ENCODE measurements at regions not wholly inside any gene's neighbourhood (a gene's known extent, or its start where the extent isn't known, plus 50 kb on each side); places are given as distances from the start of the nearest gene placed in this dataset.

DNA sequence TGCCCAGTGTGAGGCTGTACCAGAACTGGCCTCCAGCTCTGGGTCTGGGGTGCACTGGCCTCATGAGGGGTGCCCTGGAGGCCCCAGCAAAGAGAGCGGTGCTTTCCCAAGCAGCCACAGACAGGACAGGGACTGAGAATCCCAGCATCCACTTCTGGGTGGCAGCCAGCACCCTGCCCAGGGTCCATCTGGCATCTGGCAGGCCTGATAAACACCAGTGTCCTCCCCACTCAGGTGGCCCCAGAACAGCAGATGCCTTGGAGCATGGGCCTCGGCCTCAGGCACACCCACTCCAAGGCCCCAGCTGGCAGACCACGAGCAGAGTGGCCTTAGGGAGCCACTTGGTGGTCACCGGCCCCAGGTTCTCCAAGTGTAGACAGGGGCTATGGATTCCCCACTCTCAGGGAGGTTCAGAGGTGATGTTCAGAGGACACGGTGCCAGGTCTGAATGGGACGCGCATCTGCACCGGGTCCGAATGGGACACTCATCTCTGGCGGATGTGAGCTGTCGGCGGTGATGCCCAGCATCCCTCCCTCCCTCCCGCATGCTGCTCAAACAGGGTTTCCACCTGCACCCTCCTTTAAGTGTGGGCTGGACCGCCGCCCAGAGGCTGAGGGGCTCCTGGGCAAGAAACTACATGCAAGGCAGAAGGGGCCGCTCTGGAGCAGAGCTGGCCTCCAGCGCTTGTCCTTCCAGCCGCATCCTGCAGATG is 82.2 kb upstream of the GPC1 start:
- Histone ChIP-seq H3K79me1 (ENCODE audit: low read depth in 1 of 2, low read length in 2 of 2) (no peaks in the 10 kb centered on the region), H4K91ac (ENCODE audit: insufficient read depth, low read depth, low read length) (no peak overlapping the region), H3K4me2 (ENCODE audit: low read depth, low read length) (no peak overlapping the region), H3K27ac (ENCODE audit: insufficient read depth, low read length) (no peak overlapping the region), H2BK20ac (ENCODE audit: low read depth, low read length) (no peak overlapping the region), H3K56ac (ENCODE audit: extremely low read depth, insufficient read depth, low read length) (no peak overlapping the region), H3K27me3 (ENCODE audit: control insufficient read depth, insufficient read depth, low read length) (peaks cover 32% of the 10 kb centered on the region), H2AK9ac (replicated peaks; ENCODE audit: low read depth, low read length, poor library complexity) (no peak overlapping the region), H3K14ac (replicated peaks; ENCODE audit: low read depth, low read length) (no peak overlapping the region), H4K8ac (ENCODE audit: low read depth in 2 of 2, low read length in 2 of 2) (no peak overlapping the region), H2BK15ac (ENCODE audit: low read depth, low read length) (no peak overlapping the region), H2BK120ac (ENCODE audit: low read depth, low read length) (no peak overlapping the region), H3K18ac (ENCODE audit: low read depth, low read length) (no peak overlapping the region), H3K36me3 (ENCODE audit: control insufficient read depth, insufficient read depth, low read length) (no peaks in the 10 kb centered on the region), H3K4ac (ENCODE audit: low read depth, low read length) (no peak overlapping the region), H3K23ac (ENCODE audit: low read depth, low read length) (no peak overlapping the region), H3K4me1 (ENCODE audit: control insufficient read depth, insufficient read depth, low read length) (peaks cover 3% of the 10 kb centered on the region; the same call in 1 of the 2 replicates), H4K5ac (ENCODE audit: low read depth, low read length) (no peak overlapping the region), H4K20me1 (ENCODE audit: insufficient read depth, low read length) (no peaks in the 10 kb centered on the region), H3K9me1 (ENCODE audit: insufficient read depth, low read length) (no peaks in the 10 kb centered on the region), H2AK5ac (ENCODE audit: low read depth, low read length) (no peak overlapping the region), H2BK5ac (ENCODE audit: low read depth, low read length, poor library complexity, severe bottlenecking) (no peak overlapping the region), H3K9me3 (ENCODE audit: control insufficient read depth, insufficient read depth, low read length) (no peaks in the 10 kb centered on the region), H3K9ac (ENCODE audit: low read depth, low read length) (no peak overlapping the region), H2AFZ (replicated peaks; ENCODE audit: low read length, poor library complexity) (no peak overlapping the region), H3K4me3 (ENCODE audit: insufficient read depth, low read depth, low read length) (no peak overlapping the region)
- ChIA-PET POLR2A (ENCODE audit: unreplicated experiment) (no interaction called here), CTCF (no interaction called here)
- dilution Hi-C loops (cut with HindIII; ENCODE audit: low sequenced_read_pairs, unreplicated experiment) = no loop called here
- intact Hi-C loops (cut with micrococcal nuclease) = no loop called here
- BruUV-seq (replicated peaks) = no TSS peak
- TF ChIP-seq, protein P1, sequence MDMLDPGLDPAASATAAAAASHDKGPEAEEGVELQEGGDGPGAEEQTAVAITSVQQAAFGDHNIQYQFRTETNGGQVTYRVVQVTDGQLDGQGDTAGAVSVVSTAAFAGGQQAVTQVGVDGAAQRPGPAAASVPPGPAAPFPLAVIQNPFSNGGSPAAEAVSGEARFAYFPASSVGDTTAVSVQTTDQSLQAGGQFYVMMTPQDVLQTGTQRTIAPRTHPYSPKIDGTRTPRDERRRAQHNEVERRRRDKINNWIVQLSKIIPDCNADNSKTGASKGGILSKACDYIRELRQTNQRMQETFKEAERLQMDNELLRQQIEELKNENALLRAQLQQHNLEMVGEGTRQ (IDR thresholded peaks at IDR 0.05; ENCODE audit: low read depth, low read length) = no peak
- DNase-seq (no peak), ATAC-seq (ENCODE audit: low read depth) (no peak)
- WGBS, 2 experiments (ENCODE audit: extremely low coverage in 2 of 2, insufficient read length in 1 of 2) = 100% methylated on average over 3 of the region's 18 CpGs; no CpG with 5 or more reads in 1 of the 2 experiments
- in situ Hi-C loops (cut with MboI; ENCODE audit: low sequenced_read_pairs) = no loop called here

All from IMR-90 (cell line).